ENCODE measurements at regions not wholly inside any gene's neighbourhood (a gene's known extent, or its start where the extent isn't known, plus 50 kb on each side); places are given as distances from the start of the nearest gene placed in this dataset.

DNA sequence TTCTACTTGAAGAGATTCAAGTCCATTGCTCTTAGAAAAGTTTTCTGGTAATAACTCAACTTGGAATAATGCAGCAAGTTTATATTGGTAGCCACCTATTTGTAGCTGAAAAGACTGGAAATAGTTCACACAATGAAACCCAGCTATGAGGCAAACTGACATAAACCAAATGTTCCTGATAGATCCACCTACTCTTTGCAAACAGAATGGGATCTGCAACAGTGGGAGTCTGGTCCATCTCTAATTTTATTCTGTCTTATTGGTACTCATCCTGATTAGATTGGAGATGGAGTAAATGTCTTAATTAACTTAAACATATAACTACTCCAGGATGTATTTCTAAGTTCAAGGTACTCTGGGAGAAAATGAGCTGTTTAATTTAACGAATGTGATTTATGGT, 438.0 kb downstream of the OLFM4 start:
- Histone ChIP-seq H3K4me1 (no peaks in the 10 kb centered on the region), H3K27me3 (ENCODE audit: low read depth) (no peaks in the 10 kb centered on the region), H3K4me3 (no peak overlapping the region), H3K36me3 (no peaks in the 10 kb centered on the region), H3K9me3 (replicated peaks) (no peaks in the 10 kb centered on the region), H3K27ac (replicated peaks) (no peak overlapping the region)
- intact Hi-C loops (cut with micrococcal nuclease), result no loop called here
- no peak for DNase-seq
- TF ChIP-seq, protein P1, sequence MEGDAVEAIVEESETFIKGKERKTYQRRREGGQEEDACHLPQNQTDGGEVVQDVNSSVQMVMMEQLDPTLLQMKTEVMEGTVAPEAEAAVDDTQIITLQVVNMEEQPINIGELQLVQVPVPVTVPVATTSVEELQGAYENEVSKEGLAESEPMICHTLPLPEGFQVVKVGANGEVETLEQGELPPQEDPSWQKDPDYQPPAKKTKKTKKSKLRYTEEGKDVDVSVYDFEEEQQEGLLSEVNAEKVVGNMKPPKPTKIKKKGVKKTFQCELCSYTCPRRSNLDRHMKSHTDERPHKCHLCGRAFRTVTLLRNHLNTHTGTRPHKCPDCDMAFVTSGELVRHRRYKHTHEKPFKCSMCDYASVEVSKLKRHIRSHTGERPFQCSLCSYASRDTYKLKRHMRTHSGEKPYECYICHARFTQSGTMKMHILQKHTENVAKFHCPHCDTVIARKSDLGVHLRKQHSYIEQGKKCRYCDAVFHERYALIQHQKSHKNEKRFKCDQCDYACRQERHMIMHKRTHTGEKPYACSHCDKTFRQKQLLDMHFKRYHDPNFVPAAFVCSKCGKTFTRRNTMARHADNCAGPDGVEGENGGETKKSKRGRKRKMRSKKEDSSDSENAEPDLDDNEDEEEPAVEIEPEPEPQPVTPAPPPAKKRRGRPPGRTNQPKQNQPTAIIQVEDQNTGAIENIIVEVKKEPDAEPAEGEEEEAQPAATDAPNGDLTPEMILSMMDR (IDR thresholded peaks at IDR 0.05; ENCODE audit: borderline replicate concordance), result no peak

- no peak for DNase-seq
- H3K36me3 ChIP-seq, result no peaks in the 10 kb centered on the region
- H3K27ac ChIP-seq (replicated peaks), result no peak overlapping the region
- TF ChIP-seq, protein P1 (IDR thresholded peaks at IDR 0.05; ENCODE audit: borderline replicate concordance), result no peak
- H3K27me3 ChIP-seq (ENCODE audit: low read depth), result no peaks in the 10 kb centered on the region
- no peaks in the 10 kb centered on the region for H3K9me3 ChIP-seq (replicated peaks)
- intact Hi-C loops (cut with micrococcal nuclease), result no loop called here
- H3K4me3 ChIP-seq, result no peak overlapping the region
- H3K4me1 ChIP-seq, result no peaks in the 10 kb centered on the region
Measured at GRCh38 chr13:53473397-53473796, 444.8 kb downstream of the OLFM4 start.

DNA sequence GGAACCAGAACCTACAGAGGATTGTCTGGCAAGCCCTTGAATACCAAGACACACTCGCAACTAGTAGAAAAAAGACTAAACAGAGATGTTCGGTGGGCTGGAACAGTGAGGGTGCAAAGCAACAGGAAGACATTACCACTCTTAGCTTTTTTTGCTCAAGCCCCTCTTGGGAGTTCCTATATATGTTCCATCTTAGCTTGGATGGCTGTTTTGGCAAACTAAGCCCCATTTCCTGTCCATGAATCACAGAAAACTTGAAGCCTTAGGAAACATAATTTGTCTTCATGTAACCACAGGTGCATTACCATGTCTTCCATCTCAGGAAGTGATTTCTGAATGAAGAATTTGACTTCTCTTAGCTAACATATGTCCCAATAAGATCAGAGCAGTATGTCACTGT, 446.3 kb downstream of the OLFM4 start:
- intact Hi-C loops (cut with micrococcal nuclease), result no loop called here
- no peaks in the 10 kb centered on the region for H3K36me3 ChIP-seq
- no peaks in the 10 kb centered on the region for H3K9me3 ChIP-seq (replicated peaks)
- no peak overlapping the region for H3K4me3 ChIP-seq
- no peak overlapping the region for H3K27ac ChIP-seq (replicated peaks)
- TF ChIP-seq, protein P1 (IDR thresholded peaks at IDR 0.05; ENCODE audit: borderline replicate concordance), result no peak
- H3K4me1 ChIP-seq, result no peaks in the 10 kb centered on the region
- H3K27me3 ChIP-seq (ENCODE audit: low read depth), result no peaks in the 10 kb centered on the region
- DNase-seq, result no peak

GRCh38 chr13:53490752-53491151, 462.1 kb downstream of the OLFM4 start:
- no peaks in the 10 kb centered on the region for H3K4me1 ChIP-seq
- TF ChIP-seq, protein P1 (IDR thresholded peaks at IDR 0.05; ENCODE audit: borderline replicate concordance), result no peak
- no peak overlapping the region for H3K27ac ChIP-seq (replicated peaks)
- no peaks in the 10 kb centered on the region for H3K9me3 ChIP-seq (replicated peaks)
- DNase-seq, result no peak
- intact Hi-C loops (cut with micrococcal nuclease), result no loop called here
- no peaks in the 10 kb centered on the region for H3K36me3 ChIP-seq
- no peak overlapping the region for H3K4me3 ChIP-seq
- no peaks in the 10 kb centered on the region for H3K27me3 ChIP-seq (ENCODE audit: low read depth)

DNA sequence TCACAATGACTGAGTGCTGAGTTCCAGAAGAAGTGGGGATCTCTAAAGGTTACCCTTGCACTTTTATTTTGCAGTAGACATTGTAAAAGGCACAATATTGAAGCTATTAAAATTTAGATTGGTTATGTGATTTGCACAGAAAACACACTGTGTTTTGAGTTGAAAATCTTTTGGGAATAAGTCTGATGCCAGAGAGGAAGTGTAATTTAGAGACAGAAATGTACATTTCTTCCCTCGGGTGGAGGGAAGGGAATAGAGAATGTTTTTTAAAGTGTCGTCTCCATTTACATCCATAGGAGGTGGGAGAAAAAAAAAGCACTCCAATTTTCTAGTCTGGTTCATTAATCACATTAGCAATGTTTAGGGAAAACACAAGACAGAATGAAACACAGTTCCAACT, 465.8 kb downstream of the OLFM4 start:
- no peak for DNase-seq
- Histone ChIP-seq H3K36me3 (no peaks in the 10 kb centered on the region), H3K4me3 (no peak overlapping the region), H3K4me1 (no peaks in the 10 kb centered on the region), H3K9me3 (replicated peaks) (no peaks in the 10 kb centered on the region), H3K27me3 (ENCODE audit: low read depth) (no peaks in the 10 kb centered on the region), H3K27ac (replicated peaks) (no peak overlapping the region)
- TF ChIP-seq, protein P1 (IDR thresholded peaks at IDR 0.05; ENCODE audit: borderline replicate concordance), result no peak
- intact Hi-C loops (cut with micrococcal nuclease), result no loop called here
